Common myeloid progenitor, CD34-positive (primary cell): ENCODE measurements at regions not wholly inside any gene's neighbourhood (a gene's known extent, or its start where the extent isn't known, plus 50 kb on each side); places are given as distances from the start of the nearest gene placed in this dataset.

Source experiments
- CTCF ChIA-PET: fragments of 350-600 bp; sonication (Branson Sonifier 250); formaldehyde crosslinking; loops from one replicate; lab custom pipeline; 2021; ENCODE audit warnings: antibody characterized with exemption; lab: Charles Lee
- POLR2A ChIA-PET: fragments of 350-600 bp; sonication (Branson Sonifier 250); formaldehyde crosslinking; loops from one replicate; lab custom pipeline; 2021; ENCODE audit warnings: antibody characterized with exemption; lab: Charles Lee
- DNase-seq, 3 donors: peaks; one replicate each; pipeline versions ENCODE4 v3.0.0 to v3.0.0-alpha.2; 2013
- H3K27ac ChIP-seq, 2 experiments: 1 replicate in 1 of 2; 2 replicates in 1 of 2; pipeline ENCODE4 v1.7.0; 2013; ENCODE audit warnings: inconsistent platforms in 2 of 2, low read length in 2 of 2, mild to moderate bottlenecking in 2 of 2, low read depth in 1 of 2, moderate library complexity in 1 of 2; ENCODE audit not compliant: severe bottlenecking in 2 of 2, insufficient read depth in 1 of 2, poor library complexity in 1 of 2
- H3K27me3 ChIP-seq, 5 experiments: replicated peaks in 2 of 5; 1 replicate in 3 of 5; 2 replicates in 2 of 5; pipeline versions ENCODE4 v1.6.1 to v1.7.0; 2013; ENCODE audit warnings: low read length in 4 of 5, mild to moderate bottlenecking in 2 of 5, moderate library complexity in 2 of 5, inconsistent platforms in 1 of 5; ENCODE audit not compliant: insufficient read depth in 5 of 5, control insufficient read depth in 4 of 5
- H3K36me3 ChIP-seq, 4 experiments: 1 replicate in 2 of 4; 2 replicates in 2 of 4; pipeline versions ENCODE4 v1.6.1 to v1.7.0; 2013; ENCODE audit warnings: low read length in 3 of 4, control low read depth in 1 of 4, mild to moderate bottlenecking in 1 of 4; ENCODE audit not compliant: control insufficient read depth in 4 of 4, insufficient read depth in 4 of 4
- H3K4me1 ChIP-seq, 4 experiments: 1 replicate in 3 of 4; 2 replicates in 1 of 4; pipeline versions ENCODE4 v1.6.1 to v1.7.1; 2013; ENCODE audit warnings: low read length in 3 of 4, mild to moderate bottlenecking in 3 of 4, control low read depth in 1 of 4, inconsistent platforms in 1 of 4, moderate library complexity in 1 of 4; ENCODE audit not compliant: control insufficient read depth in 4 of 4, insufficient read depth in 4 of 4; ENCODE audit errors: control extremely low read depth in 1 of 4
- H3K4me3 ChIP-seq, 7 experiments: 1 replicate in 4 of 7; 2 replicates in 3 of 7; pipeline versions ENCODE4 v1.5.1 to v1.7.0; 2013; ENCODE audit warnings: mild to moderate bottlenecking in 7 of 7, low read length in 6 of 7, moderate library complexity in 6 of 7, inconsistent platforms in 2 of 7, low read depth in 2 of 7, control low read depth in 1 of 7; ENCODE audit not compliant: insufficient read depth in 4 of 7, control insufficient read depth in 1 of 7; ENCODE audit errors: extremely low read depth in 1 of 7
- H3K9me3 ChIP-seq, 5 experiments: 1 replicate in 4 of 5; 2 replicates in 1 of 5; pipeline versions ENCODE4 v1.6.1 to v1.7.1; 2013; ENCODE audit warnings: low read length in 4 of 5, mild to moderate bottlenecking in 2 of 5, inconsistent platforms in 1 of 5, low read depth in 1 of 5, moderate library complexity in 1 of 5; ENCODE audit not compliant: control insufficient read depth in 4 of 5, insufficient read depth in 2 of 5; ENCODE audit errors: control extremely low read depth in 1 of 5
- WGBS: methylation state at CpG from one replicate; pipeline ENCODE4 v1.1.5; 2013; ENCODE audit not compliant: insufficient coverage; 5-methylcytosine and 5-hydroxymethylcytosine counted together

DNA sequence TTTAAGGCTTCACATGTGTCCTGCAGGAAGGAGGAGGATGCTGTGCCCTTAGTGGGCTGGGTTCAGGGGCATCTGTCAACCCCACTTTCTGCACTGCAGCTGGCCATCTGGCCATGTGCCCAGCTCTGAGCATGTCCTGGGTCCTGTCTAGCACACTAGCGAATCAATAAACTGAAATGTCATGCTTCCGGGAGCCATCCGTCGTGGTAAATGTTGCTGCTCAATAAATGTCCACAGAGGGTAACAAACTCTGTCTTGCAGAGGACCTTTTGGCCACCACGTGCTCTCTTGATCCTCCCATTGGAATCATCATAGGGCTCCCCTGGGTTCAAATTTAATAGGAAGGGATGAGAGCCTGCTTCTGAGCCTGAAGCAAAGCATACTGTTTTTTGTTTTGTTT is 168.6 kb upstream of the PIRT start:
- H3K27me3 ChIP-seq = no peaks in the 10 kb centered on the region
- H3K9me3 ChIP-seq = no peaks in the 10 kb centered on the region
- 82% methylated on average over 4 of the region's 5 CpGs for WGBS
- DNase-seq = no peak
- no peaks in the 10 kb centered on the region for H3K36me3 ChIP-seq
- CTCF ChIA-PET = no interaction called here
- no peaks in the 10 kb centered on the region for H3K4me1 ChIP-seq
- no peak overlapping the region for H3K27ac ChIP-seq
- POLR2A ChIA-PET = no interaction called here
- no peak overlapping the region for H3K4me3 ChIP-seq

DNA sequence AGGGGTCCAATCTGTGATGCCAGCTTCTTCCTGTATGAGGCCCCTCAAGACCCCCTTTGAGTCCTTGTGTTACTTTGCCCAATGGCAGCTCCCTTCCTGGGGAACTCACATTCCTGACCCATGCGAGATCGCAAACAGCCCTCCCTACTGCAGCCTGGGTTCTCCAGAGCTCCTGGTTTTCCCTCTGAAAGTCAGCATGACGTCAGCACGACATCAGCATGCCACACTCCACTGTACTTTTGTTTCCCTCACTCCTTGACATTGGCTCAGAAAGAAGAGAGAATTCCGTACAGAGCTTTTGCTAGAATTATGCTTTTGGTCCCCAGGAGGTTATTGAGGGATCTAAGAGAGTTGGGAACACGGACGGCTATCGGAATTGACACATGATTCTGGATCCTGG is 168.1 kb upstream of the PIRT start:
- H3K27ac ChIP-seq = no peak overlapping the region
- no peaks in the 10 kb centered on the region for H3K36me3 ChIP-seq
- H3K4me3 ChIP-seq = no peak overlapping the region
- H3K27me3 ChIP-seq = no peaks in the 10 kb centered on the region
- no peaks in the 10 kb centered on the region for H3K4me1 ChIP-seq
- 100% methylated on average over 4 of the region's 8 CpGs for WGBS
- no peak for DNase-seq
- CTCF ChIA-PET = no interaction called here
- POLR2A ChIA-PET = no interaction called here
- H3K9me3 ChIP-seq = no peaks in the 10 kb centered on the region

DNA sequence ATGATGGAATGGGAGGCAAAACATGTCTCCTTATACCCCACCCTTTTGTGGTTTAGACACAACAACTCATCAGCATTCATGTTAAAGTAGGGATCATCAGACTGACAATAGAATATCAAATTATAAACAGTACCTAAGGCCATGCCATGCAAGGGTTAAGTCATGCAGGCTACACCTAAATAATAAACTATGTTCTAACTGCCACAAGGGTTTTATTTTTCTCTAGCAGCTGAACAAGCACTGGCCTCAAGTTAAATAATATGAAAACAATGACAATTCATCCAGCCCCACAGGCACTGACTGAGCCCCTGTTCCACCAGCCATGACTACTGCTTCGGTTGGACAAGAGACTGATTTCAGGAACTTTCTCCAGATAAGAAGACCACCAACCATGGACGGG is 164.5 kb upstream of the PIRT start:
- POLR2A ChIA-PET = no interaction called here

DNA sequence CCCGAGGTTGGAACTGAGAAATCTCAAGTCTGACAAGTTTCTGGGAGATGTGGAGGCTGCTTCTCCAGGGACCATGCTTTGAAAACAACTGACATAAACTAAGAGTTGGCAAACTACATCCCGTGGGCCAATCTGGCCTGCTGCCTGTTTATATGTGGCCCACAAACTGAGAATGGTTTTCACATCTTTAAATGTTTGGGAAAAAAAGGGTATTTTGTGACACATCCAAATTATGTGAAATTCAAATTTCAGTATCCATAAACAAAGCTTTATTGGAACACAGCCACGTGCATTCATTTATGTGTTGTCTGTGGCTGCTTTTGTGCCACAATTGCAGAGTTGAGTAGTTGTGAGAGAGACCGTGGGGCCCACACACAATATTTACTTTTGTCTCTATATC is 163.8 kb upstream of the PIRT start:
- no peaks in the 10 kb centered on the region for H3K4me1 ChIP-seq
- 83% methylated on average over 1 of the region's 4 CpGs for WGBS

More for the DNA sequence above, 164.5 kb upstream of the PIRT start:
- Histone ChIP-seq H3K36me3 (no peaks in the 10 kb centered on the region), H3K4me1 (no peaks in the 10 kb centered on the region), H3K4me3 (no peak overlapping the region), H3K27ac (no peak overlapping the region), H3K9me3 (no peaks in the 10 kb centered on the region), H3K27me3 (no peaks in the 10 kb centered on the region)
- CTCF ChIA-PET = no interaction called here
- no peak for DNase-seq
- 17% methylated on average over 1 of the region's 2 CpGs for WGBS

DNA sequence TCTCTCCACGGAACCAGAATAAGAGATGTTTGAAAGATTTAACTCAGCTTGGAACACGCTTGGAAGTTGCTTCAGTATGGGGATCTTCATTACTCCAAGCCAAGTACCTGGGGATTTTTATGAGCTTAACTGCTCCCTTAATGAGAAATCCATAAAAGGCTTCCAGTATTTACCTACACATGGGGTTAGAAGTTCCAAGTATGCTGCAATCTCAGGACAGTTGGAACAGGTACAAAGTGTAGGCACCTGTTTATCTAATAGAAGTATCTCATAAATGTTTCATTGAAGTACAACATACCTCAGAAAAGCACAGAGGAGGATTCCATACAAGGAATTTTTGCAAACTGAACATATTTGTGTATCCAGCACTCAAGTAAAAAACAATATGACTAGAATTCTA is 161.6 kb upstream of the PIRT start:
- no peaks in the 10 kb centered on the region for H3K36me3 ChIP-seq
- no peak overlapping the region for H3K4me3 ChIP-seq
- ChIA-PET CTCF (no interaction called here), POLR2A (no interaction called here)
- H3K4me1 ChIP-seq = no peaks in the 10 kb centered on the region
- DNase-seq = no peak
- no peaks in the 10 kb centered on the region for H3K9me3 ChIP-seq
- 80% methylated on average over 2 of the region's 2 CpGs for WGBS
- peaks cover 0 to under 1% (median 0%) of the 10 kb centered on the region in 5 experiments for H3K27me3 ChIP-seq
- H3K27ac ChIP-seq = no peak overlapping the region

More for the DNA sequence above, 163.8 kb upstream of the PIRT start:
- ChIA-PET POLR2A (no interaction called here), CTCF (no interaction called here)
- Histone ChIP-seq H3K27me3 (no peaks in the 10 kb centered on the region), H3K27ac (no peak overlapping the region), H3K9me3 (no peaks in the 10 kb centered on the region), H3K4me3 (no peak overlapping the region), H3K36me3 (no peaks in the 10 kb centered on the region)
- no peak for DNase-seq

DNA sequence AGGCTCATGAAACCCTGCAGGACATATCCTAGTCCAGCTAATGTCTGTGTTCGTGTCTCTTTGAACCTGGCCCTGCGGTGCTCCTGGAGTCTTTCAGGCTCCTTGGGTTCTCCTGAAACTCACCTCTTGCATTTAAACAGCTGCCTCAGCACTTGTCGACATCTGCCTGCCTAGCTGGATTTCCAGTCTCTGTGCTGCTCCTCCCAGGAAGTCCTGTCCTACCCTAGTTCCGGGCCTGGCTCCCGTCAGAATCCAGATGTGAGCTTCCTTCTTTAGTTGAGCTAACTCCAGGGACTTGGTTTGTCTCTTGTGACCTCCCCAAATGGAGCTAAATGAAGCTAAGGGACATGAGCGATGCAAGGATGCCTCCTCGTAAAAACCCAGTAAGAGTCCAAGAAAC is 155.2 kb upstream of the PIRT start:
- no peak for DNase-seq
- H3K9me3 ChIP-seq = no peaks in the 10 kb centered on the region

DNA sequence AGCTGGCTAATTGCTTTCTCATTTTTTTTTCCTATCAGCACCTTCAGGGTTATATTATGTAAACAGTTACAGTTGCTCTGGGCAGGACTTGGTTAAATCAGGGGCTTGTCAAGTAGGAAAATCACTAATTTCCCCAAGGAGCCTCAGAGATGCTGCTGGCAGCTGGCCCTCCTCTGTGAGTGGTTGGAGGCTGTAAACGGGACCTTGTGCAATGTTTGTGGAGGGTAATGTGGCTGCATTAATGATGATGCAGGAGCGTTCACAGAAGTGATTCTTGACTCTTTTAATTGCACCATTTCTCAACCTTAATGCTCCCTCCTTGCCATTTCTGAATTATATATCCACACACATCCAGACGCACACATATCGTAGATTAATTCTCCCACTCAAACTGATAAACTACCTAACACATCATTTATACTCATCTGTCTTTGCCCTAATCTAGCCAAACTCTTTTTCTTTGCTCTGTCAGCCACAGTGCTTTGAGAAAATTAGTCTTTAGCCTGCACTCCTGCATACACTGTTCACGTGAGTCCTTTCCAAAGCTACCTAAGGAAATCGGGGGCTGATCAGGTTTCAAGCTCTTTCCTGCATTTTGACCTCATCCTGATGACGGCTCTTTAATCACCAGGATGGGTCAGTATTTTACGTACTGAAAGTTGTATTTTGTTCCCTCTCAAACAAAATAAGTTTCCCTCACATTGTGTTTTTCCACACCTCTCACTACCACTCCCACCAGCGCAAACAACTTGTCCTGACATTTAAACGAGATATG is 154.4 kb upstream of the PIRT start:
- WGBS = 52% methylated on average over 8 of the region's 10 CpGs
- CTCF ChIA-PET = no interaction called here
- no peak for DNase-seq

More for the DNA sequence above, 155.2 kb upstream of the PIRT start:
- Histone ChIP-seq H3K27me3 (peaks cover 0 to 2% (median 0%) of the 10 kb centered on the region in 5 experiments), H3K27ac (no peak overlapping the region), H3K4me3 (no peak overlapping the region), H3K4me1 (no peaks in the 10 kb centered on the region), H3K36me3 (no peaks in the 10 kb centered on the region)
- WGBS = 57% methylated on average over 7 of the region's 7 CpGs
- ChIA-PET CTCF (no interaction called here), POLR2A (no interaction called here)

More for the DNA sequence above, 154.4 kb upstream of the PIRT start:
- H3K4me3 ChIP-seq = no peak overlapping the region
- no peaks in the 10 kb centered on the region for H3K36me3 ChIP-seq
- no peaks in the 10 kb centered on the region for H3K4me1 ChIP-seq
- H3K27ac ChIP-seq = no peak overlapping the region
- no peaks in the 10 kb centered on the region for H3K9me3 ChIP-seq
- peaks cover 0 to 2% (median 0%) of the 10 kb centered on the region in 5 experiments for H3K27me3 ChIP-seq
- POLR2A ChIA-PET = no interaction called here
